Liver (tissue), 8 donors: ENCODE measurements at regions not wholly inside any gene's neighbourhood (a gene's known extent, or its start where the extent isn't known, plus 50 kb on each side); places are given as distances from the start of the nearest gene placed in this dataset.

Experiments
- DNase-seq: peaks from one replicate; pipeline ENCODE4 v3.0.0-alpha.2; 2017; ENCODE audit warnings: low spot score
- H3K27ac ChIP-seq, 2 donors: one replicate each; pipeline ENCODE4 v1.7.0; 2013; ENCODE audit warnings: inconsistent platforms in 2 of 2, low read length in 2 of 2, control low read depth in 1 of 2, low read depth in 1 of 2, mild to moderate bottlenecking in 1 of 2
- H3K27me3 ChIP-seq, 4 donors: one replicate each; pipeline versions ENCODE4 v1.6.1 to v1.7.0; 2013; ENCODE audit warnings: low read length in 3 of 4, inconsistent platforms in 1 of 4, mild to moderate bottlenecking in 1 of 4, moderate library complexity in 1 of 4; ENCODE audit not compliant: control insufficient read depth in 4 of 4, insufficient read depth in 4 of 4
- H3K36me3 ChIP-seq, 4 donors: one replicate each; pipeline versions ENCODE4 v1.6.1 to v1.7.0; 2013; ENCODE audit warnings: low read length in 3 of 4, mild to moderate bottlenecking in 3 of 4, low read depth in 1 of 4, moderate library complexity in 1 of 4; ENCODE audit not compliant: control insufficient read depth in 4 of 4, insufficient read depth in 3 of 4
- H3K4me1 ChIP-seq, 4 donors: one replicate each; pipeline versions ENCODE4 v1.6.1 to v1.7.0; 2013; ENCODE audit warnings: low read length in 3 of 4, mild to moderate bottlenecking in 3 of 4, moderate library complexity in 1 of 4; ENCODE audit not compliant: control insufficient read depth in 4 of 4, insufficient read depth in 4 of 4
- H3K4me3 ChIP-seq, 3 donors: one replicate each; pipeline versions ENCODE4 v1.6.1 to v1.7.0; 2013; ENCODE audit warnings: low read length in 3 of 3, control low read depth in 1 of 3, low read depth in 1 of 3, mild to moderate bottlenecking in 1 of 3
- H3K9ac ChIP-seq, 2 donors: one replicate each; pipeline ENCODE4 v1.7.0; 2013; ENCODE audit warnings: low read length in 2 of 2, mild to moderate bottlenecking in 2 of 2, moderate library complexity in 2 of 2, control low read depth in 1 of 2, low read depth in 1 of 2
- H3K9me3 ChIP-seq, 4 donors: one replicate each; pipeline versions ENCODE4 v1.6.1 to v1.7.0; 2013; ENCODE audit warnings: low read length in 3 of 4; ENCODE audit not compliant: control insufficient read depth in 4 of 4
- ATF3 ChIP-seq: IDR thresholded peaks from 2 replicates; pipeline ENCODE4 v1.6.1; 2016; ENCODE audit warnings: antibody characterized with exemption
- CTCF ChIP-seq: fragments of 150-350 bp; IDR thresholded peaks from 2 replicates; pipeline ENCODE4 v1.5.1; 2017; ENCODE audit warnings: improper control_type of control experiment, low read depth, low read length; ENCODE audit not compliant: missing input control
- EGR1 ChIP-seq, 2 donors: IDR thresholded peaks; 2 replicates each; pipeline ENCODE4 v1.6.1; 2016 to 2018; ENCODE audit warnings: antibody characterized with exemption in 2 of 2, low read depth in 2 of 2
- FOXA1 ChIP-seq: IDR thresholded peaks from 2 replicates; pipeline ENCODE4 v1.6.1; 2016; ENCODE audit warnings: antibody characterized with exemption
- FOXA2 ChIP-seq: IDR thresholded peaks from 2 replicates; pipeline ENCODE4 v1.6.1; 2016; ENCODE audit warnings: antibody characterized with exemption
- GABPA ChIP-seq, 2 donors: IDR thresholded peaks in 1 of 2; conservative IDR thresholded peaks in 1 of 2; 2 replicates each; pipeline ENCODE4 v1.6.1; 2016; ENCODE audit warnings: antibody characterized with exemption in 2 of 2, mild to moderate bottlenecking in 1 of 2, moderate library complexity in 1 of 2
- HNF4A ChIP-seq, 2 donors: conservative IDR thresholded peaks; 2 replicates each; pipeline ENCODE4 v1.6.1; 2016; ENCODE audit warnings: antibody characterized with exemption in 2 of 2, mild to moderate bottlenecking in 2 of 2
- HNF4G ChIP-seq: IDR thresholded peaks from 2 replicates; pipeline ENCODE4 v1.6.1; 2016; ENCODE audit warnings: antibody characterized with exemption
- JUND ChIP-seq, 2 donors: IDR thresholded peaks; 2 replicates each; pipeline ENCODE4 v1.6.1; 2016; ENCODE audit warnings: antibody characterized with exemption in 2 of 2
- MAX ChIP-seq: IDR thresholded peaks from 2 replicates; pipeline ENCODE4 v1.6.1; 2016; ENCODE audit warnings: antibody characterized with exemption
- NR2F2 ChIP-seq: IDR thresholded peaks from 2 replicates; pipeline ENCODE4 v1.6.1; 2016; ENCODE audit warnings: antibody characterized with exemption
- RAD21 ChIP-seq, 2 donors: IDR thresholded peaks; 2 replicates each; pipeline ENCODE4 v1.6.1; 2016; ENCODE audit warnings: antibody characterized with exemption in 2 of 2, mild to moderate bottlenecking in 2 of 2
- REST ChIP-seq: IDR thresholded peaks from 2 replicates; pipeline ENCODE4 v1.6.1; 2016; ENCODE audit warnings: antibody characterized with exemption, mild to moderate bottlenecking
- RXRA ChIP-seq, 2 donors: IDR thresholded peaks; 2 replicates each; pipeline ENCODE4 v1.6.1; 2017 to 2018; ENCODE audit warnings: antibody characterized with exemption in 2 of 2, mild to moderate bottlenecking in 1 of 2
- SP1 ChIP-seq: IDR thresholded peaks from 2 replicates; pipeline ENCODE4 v1.6.1; 2018; ENCODE audit warnings: antibody characterized with exemption, mild to moderate bottlenecking
- TAF1 ChIP-seq: conservative IDR thresholded peaks from 2 replicates; pipeline ENCODE4 v1.6.1; 2016; ENCODE audit warnings: antibody characterized with exemption, mild to moderate bottlenecking
- YY1 ChIP-seq: IDR thresholded peaks from 2 replicates; pipeline ENCODE4 v1.6.1; 2016; ENCODE audit warnings: antibody characterized with exemption, mild to moderate bottlenecking
- ZBTB33 ChIP-seq: IDR thresholded peaks from 2 replicates; pipeline ENCODE4 v1.6.1; 2016; ENCODE audit warnings: antibody characterized with exemption
- WGBS: extraction: QIAGEN DNeasy Blood & Tissue Kit; methylation state at CpG from one replicate; pipeline ENCODE4 v1.1.7; 2013; 5-methylcytosine and 5-hydroxymethylcytosine counted together
- donor health status: healthy.
- donor health status: healthy.
- donor health status: healthy.
- donor health status: healthy.
- donor health status: healthy.

- Histone ChIP-seq H3K4me1 (no peaks in the 10 kb centered on the region), H3K9me3 (peaks cover 0 to 12% (median 3%) of the 10 kb centered on the region in 4 donors), H3K9ac (no peak overlapping the region), H3K4me3 (no peak overlapping the region), H3K27me3 (no peaks in the 10 kb centered on the region), H3K27ac (no peak overlapping the region), H3K36me3 (no peaks in the 10 kb centered on the region)
- no peak for DNase-seq
- TF ChIP-seq JUND (IDR thresholded peaks at IDR 0.05): no peak
- no peak for TF ChIP-seq REST
- TF ChIP-seq ZBTB33: no peak
- TF ChIP-seq MAX: no peak
- TF ChIP-seq TAF1: no peak
- no peak for TF ChIP-seq YY1
- TF ChIP-seq RXRA (IDR thresholded peaks at IDR 0.05): no peak
- no peak for TF ChIP-seq RAD21 (IDR thresholded peaks at IDR 0.05)
- TF ChIP-seq GABPA (IDR thresholded peaks at IDR 0.05 in 1 of 2, conservative IDR thresholded peaks at IDR 0.05 in 1 of 2): no peak
- no peak for TF ChIP-seq EGR1 (IDR thresholded peaks at IDR 0.05; ENCODE audit: low read depth in 2 of 2)
- TF ChIP-seq HNF4G: no peak
- no peak for TF ChIP-seq SP1
- no peak for TF ChIP-seq ATF3
- no peak for TF ChIP-seq CTCF
- no peak for TF ChIP-seq NR2F2
- TF ChIP-seq FOXA1: no peak
- no peak for TF ChIP-seq HNF4A (conservative IDR thresholded peaks at IDR 0.05)
- TF ChIP-seq FOXA2: no peak
- WGBS: 76% methylated on average over 6 of the region's 6 CpGs
Measured at GRCh38 chr9:30193421-30193820, 2191.0 kb upstream of the ACO1 start.
